ENCODE measurements at regions not wholly inside any gene's neighbourhood (a gene's known extent, or its start where the extent isn't known, plus 50 kb on each side); places are given as distances from the start of the nearest gene placed in this dataset.

- H3K4me3 ChIP-seq (ENCODE audit: low read depth, poor library complexity, severe bottlenecking), result no peak overlapping the region
- DNase-seq (ENCODE audit: low spot score in 2 of 2), result no peak
- intact Hi-C loops (cut with DNase I; ENCODE audit: low total_unique reads), result no loop called here
- TF ChIP-seq POLR2A (IDR thresholded peaks at IDR 0.05) (no peak), CTCF (IDR thresholded peaks at IDR 0.05) (no peak)
Measured at GRCh38 chr16:61382435-61382834, 653.8 kb downstream of the CDH8 start.

GRCh38 chr16:61379311-61379710, 656.9 kb downstream of the CDH8 start:
- H3K4me3 ChIP-seq (ENCODE audit: low read depth, poor library complexity, severe bottlenecking), result no peak overlapping the region
- 85 to 94% methylated on average over 2 of the region's 2 CpGs for WGBS, 2 donors
- DNase-seq (ENCODE audit: low spot score in 2 of 2), result no peak
- intact Hi-C loops (cut with DNase I; ENCODE audit: low total_unique reads), result no loop called here
- TF ChIP-seq CTCF (IDR thresholded peaks at IDR 0.05), result no peak
- no peak for TF ChIP-seq POLR2A (IDR thresholded peaks at IDR 0.05)

GRCh38 chr16:61374071-61374470, 662.2 kb downstream of the CDH8 start:
- intact Hi-C loops (cut with DNase I; ENCODE audit: low total_unique reads), result no loop called here
- DNase-seq (ENCODE audit: low spot score in 2 of 2), result no peak
- H3K4me3 ChIP-seq (ENCODE audit: low read depth, poor library complexity, severe bottlenecking), result no peak overlapping the region
- TF ChIP-seq POLR2A (IDR thresholded peaks at IDR 0.05), result no peak
- no peak for TF ChIP-seq CTCF (IDR thresholded peaks at IDR 0.05)

- TF ChIP-seq POLR2A (IDR thresholded peaks at IDR 0.05) (no peak), CTCF (IDR thresholded peaks at IDR 0.05) (no peak)
- intact Hi-C loops (cut with DNase I; ENCODE audit: low total_unique reads), result no loop called here
- DNase-seq (ENCODE audit: low spot score in 2 of 2), result no peak
- no peak overlapping the region for H3K4me3 ChIP-seq (ENCODE audit: low read depth, poor library complexity, severe bottlenecking)
Measured at GRCh38 chr16:61371881-61372280, 664.4 kb downstream of the CDH8 start.

GRCh38 chr16:61371388-61371787, 664.9 kb downstream of the CDH8 start:
- intact Hi-C loops (cut with DNase I; ENCODE audit: low total_unique reads), result no loop called here
- H3K4me3 ChIP-seq (ENCODE audit: low read depth, poor library complexity, severe bottlenecking), result no peak overlapping the region
- TF ChIP-seq POLR2A (IDR thresholded peaks at IDR 0.05) (no peak), CTCF (IDR thresholded peaks at IDR 0.05) (no peak)
- DNase-seq (ENCODE audit: low spot score in 2 of 2), result no peak
- 78 to 80% methylated on average over 2 of the region's 2 CpGs for WGBS, 2 donors

GRCh38 chr16:61370564-61370963, 665.7 kb downstream of the CDH8 start:
- intact Hi-C loops (cut with DNase I; ENCODE audit: low total_unique reads), result no loop called here
- WGBS, 2 donors, result 51 to 54% methylated on average over 2 of the region's 2 CpGs
- no peak for DNase-seq (ENCODE audit: low spot score in 2 of 2)
- TF ChIP-seq CTCF (IDR thresholded peaks at IDR 0.05) (no peak), POLR2A (IDR thresholded peaks at IDR 0.05) (no peak)
- H3K4me3 ChIP-seq (ENCODE audit: low read depth, poor library complexity, severe bottlenecking), result no peak overlapping the region

Data from lower leg skin (tissue), 4 donors.